ENCODE measurements at regions not wholly inside any gene's neighbourhood (a gene's known extent, or its start where the extent isn't known, plus 50 kb on each side); places are given as distances from the start of the nearest gene placed in this dataset.

- H3K4me1 ChIP-seq (ENCODE audit: insufficient read depth, low read length), result peaks cover 3% of the 10 kb centered on the region; the same call in 1 of the 2 replicates
Observed at GRCh38 chr11:81420668-81421250, 1312.9 kb downstream of the FAM181B start.

More at GRCh38 chr11:81420668-81421250, 1312.9 kb downstream of the FAM181B start:
- Mint-ChIP-seq H3K4me3 (peak overlapping the region; percentile 15 to 48; a peak in 3 of 5 replicates), H3K9me3 (no peaks in the 10 kb centered on the region), H3K27me3 (ENCODE audit: low read depth) (no peaks in the 10 kb centered on the region), H3K36me3 (ENCODE audit: insufficient read depth in 1 of 3, low read depth in 3 of 3) (no peaks in the 10 kb centered on the region), H3K4me1 (peaks cover 13 to 14% of the 10 kb centered on the region in 2 experiments), H3K27ac (peak overlapping the region; percentile 91 to 98 (median 96))
- Histone ChIP-seq H3K23me2 (ENCODE audit: insufficient read length, low read depth, low read length, poor library complexity, severe bottlenecking) (no peaks in the 10 kb centered on the region), H3K23ac (ENCODE audit: insufficient read length, low read depth, low read length) (no peak overlapping the region), H2BK5ac (ENCODE audit: insufficient read length, low read length) (no peak overlapping the region), H4K20me1 (ENCODE audit: control insufficient read depth, insufficient read depth, insufficient read length) (no peaks in the 10 kb centered on the region), H3K14ac (ENCODE audit: insufficient read depth, low read length) (no peak overlapping the region), H3K18ac (ENCODE audit: insufficient read length, low read depth, low read length) (peak overlapping the region; percentile 33), H2AK5ac (ENCODE audit: insufficient read length, low read length) (no peak overlapping the region), H2AFZ (ENCODE audit: low read length) (no peak overlapping the region), H3K56ac (ENCODE audit: insufficient read length, low read depth, low read length) (no peak overlapping the region), H2BK120ac (ENCODE audit: low read depth, low read length, poor library complexity, severe bottlenecking) (no peak overlapping the region), H3K9ac (ENCODE audit: extremely low read depth, insufficient read length, low read length) (no peak overlapping the region), H3K4me2 (ENCODE audit: insufficient read depth, insufficient read length, low read length) (no peak overlapping the region), H3K27me3 (ENCODE audit: insufficient read depth, low read length) (no peaks in the 10 kb centered on the region), H2BK12ac (ENCODE audit: insufficient read length, low read depth, low read length) (no peak overlapping the region), H3K79me2 (ENCODE audit: insufficient read depth, low read length) (no peaks in the 10 kb centered on the region), H3K9me3 (ENCODE audit: control insufficient read depth, low read depth, low read length) (no peaks in the 10 kb centered on the region), H3T11ph (ENCODE audit: low read length) (no peak overlapping the region), H2BK15ac (ENCODE audit: low read depth, low read length) (no peak overlapping the region), H4K8ac (replicated peaks; ENCODE audit: insufficient read length, low read depth, low read length) (no peak overlapping the region), H4K91ac (ENCODE audit: insufficient read length, low read depth, low read length) (no peak overlapping the region), H3K4ac (ENCODE audit: low read depth, low read length) (no peak overlapping the region), H4K5ac (ENCODE audit: insufficient read length, low read depth, low read length) (no peak overlapping the region), H3K27ac (ENCODE audit: insufficient read length, low read depth, low read length) (peak overlapping the region; percentile 37), H3K79me1 (ENCODE audit: insufficient read depth, low read depth, low read length, poor library complexity, severe bottlenecking) (no peaks in the 10 kb centered on the region), H2BK20ac (ENCODE audit: low read depth, low read length, poor library complexity, severe bottlenecking) (no peak overlapping the region)
- no CpG with 5 or more reads among the region's 3 CpGs for WGBS (ENCODE audit: extremely low coverage, insufficient read length, low lambda C conversion rate)
- TF ChIP-seq CTCF (conservative IDR thresholded peaks at IDR 0.05), result peak; percentile 57; the same call in 2 of the 3 replicates
- peak; percentile 34 for DNase-seq

Data from H9 (cell line).